Activated CD4-positive, alpha-beta T cell treated with anti-CD3 and anti-CD28 coated beads, Interleukin-2, amount 50 U/mL, for 48 hours (primary cell): ENCODE measurements at regions not wholly inside any gene's neighbourhood (a gene's known extent, or its start where the extent isn't known, plus 50 kb on each side); places are given as distances from the start of the nearest gene placed in this dataset.

Source experiments
- DNase-seq, 2 experiments: peaks; one replicate each; pipeline ENCODE4 v3.0.0-alpha.2; 2020

- DNase-seq, result no peak
Measured at GRCh38 chr2:129058981-129059380, 740.3 kb upstream of the HS6ST1 start.

DNA sequence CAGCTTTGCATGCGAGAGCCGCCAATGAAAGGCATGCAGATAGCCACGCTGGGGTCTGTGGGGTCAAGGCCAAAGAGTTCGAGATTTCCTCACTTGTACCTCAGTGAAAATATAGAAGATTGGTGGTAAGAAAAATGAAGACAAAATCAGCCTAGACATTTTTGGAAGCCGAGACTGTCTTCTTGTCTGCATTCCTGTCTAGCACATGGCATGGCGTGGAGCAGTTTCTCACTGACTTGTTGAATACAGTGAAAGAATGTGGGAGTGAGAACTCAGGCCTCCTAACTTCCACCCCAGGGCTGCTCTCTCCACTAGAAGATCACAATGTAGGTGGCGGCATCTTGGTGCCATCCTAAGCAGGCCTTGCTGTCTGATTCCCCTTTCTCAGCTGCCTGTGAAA, 740.8 kb upstream of the HS6ST1 start:
- no peak for DNase-seq

DNA sequence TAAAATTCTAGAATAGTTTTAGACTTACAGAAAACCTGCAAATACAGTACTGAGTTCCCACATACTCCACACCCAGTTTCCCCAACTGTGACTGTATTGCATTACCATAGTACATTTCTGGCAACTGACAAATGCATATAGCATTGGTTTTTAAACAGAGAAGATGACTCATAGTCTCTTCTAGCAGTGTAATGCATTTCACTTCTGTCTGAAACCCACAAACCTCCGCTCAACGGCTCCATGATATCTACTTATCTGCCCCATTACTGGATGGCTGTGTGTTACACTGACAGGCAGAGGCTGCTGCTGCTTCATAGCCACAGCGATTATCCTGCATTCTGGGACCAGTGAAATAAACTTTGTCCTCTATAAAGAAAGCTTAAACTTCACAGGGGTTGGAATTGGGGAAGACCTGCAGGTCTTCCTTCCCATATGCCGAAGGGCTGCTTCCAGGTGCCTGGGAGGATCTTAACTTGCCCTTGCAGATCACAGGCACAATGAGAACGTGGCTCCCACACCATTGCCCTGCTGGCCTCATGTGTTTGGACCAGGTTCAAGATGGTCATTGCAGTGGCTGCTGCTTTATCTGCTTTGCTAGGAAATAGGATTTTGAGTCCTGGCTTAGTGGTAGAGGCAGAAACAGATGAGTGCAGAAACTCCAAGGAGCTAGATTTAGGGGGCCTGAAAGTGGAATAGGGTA, 742.6 kb upstream of the HS6ST1 start:
- DNase-seq, result no peak

- DNase-seq, result no peak
Measured at GRCh38 chr2:129061769-129062121, 743.1 kb upstream of the HS6ST1 start.

DNA sequence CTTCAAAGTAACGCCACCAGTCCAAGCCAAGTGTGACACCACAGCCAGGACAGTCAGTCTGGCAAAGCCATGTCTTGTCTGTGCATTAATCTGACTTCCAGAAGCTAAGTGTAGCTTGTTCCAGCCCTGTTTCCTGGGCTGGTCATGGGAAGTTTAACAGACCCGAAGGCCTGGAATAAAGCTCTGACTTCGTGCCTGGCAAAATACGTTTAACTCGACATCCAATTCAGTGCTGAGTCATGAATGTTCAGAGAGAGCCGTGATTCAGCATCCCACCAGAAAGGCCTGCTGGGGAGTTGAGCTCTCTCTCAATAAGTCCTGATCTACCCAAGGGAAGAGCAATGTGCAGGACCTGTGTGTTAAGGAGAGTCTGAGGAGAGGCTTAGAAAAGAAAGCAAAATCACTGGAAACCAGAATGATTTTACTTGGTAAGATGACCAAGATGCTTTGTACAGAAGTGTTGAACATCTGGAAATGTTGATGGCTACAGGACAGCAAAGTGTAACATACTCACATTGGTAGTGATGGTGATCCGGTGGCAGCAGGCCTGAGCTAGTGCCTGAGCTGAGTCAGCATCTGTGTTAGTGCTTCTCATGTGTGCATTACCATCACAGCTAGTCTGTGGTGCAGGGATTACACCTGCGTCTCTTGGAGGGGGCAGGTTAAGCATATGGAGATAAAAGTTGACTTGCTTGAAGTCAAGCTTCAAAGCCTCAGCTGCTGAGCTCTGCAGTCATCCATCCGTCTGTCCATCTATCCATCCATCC, 743.7 kb upstream of the HS6ST1 start:
- DNase-seq, result no peak

GRCh38 chr2:129067070-129067469, 748.4 kb upstream of the HS6ST1 start:
- no peak for DNase-seq

GRCh38 chr2:129067953-129068352, 749.3 kb upstream of the HS6ST1 start:
- no peak for DNase-seq

DNA sequence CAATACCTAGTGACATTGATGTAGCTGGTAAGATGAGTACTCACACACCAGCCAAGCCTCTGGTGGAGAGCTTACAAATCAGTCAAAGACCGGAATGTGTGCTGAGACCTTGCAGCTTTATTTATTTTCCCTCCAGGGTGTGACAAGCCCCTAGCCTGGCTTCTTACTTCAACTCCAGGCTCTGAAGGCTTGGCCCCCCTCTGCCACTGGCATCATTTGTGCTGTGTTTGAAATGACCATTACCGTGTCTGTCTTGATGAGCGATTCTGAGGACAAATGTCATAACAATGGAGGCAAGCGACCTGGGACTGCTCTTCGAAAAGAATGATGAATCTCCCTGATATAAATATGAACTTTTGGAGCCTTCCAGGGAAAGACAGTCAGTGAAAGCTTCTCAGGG, 749.9 kb upstream of the HS6ST1 start:
- DNase-seq, result no peak

GRCh38 chr2:129069875-129070594, 751.4 kb upstream of the HS6ST1 start:
- no peak for DNase-seq

GRCh38 chr2:129070663-129071062, 752.0 kb upstream of the HS6ST1 start:
- no peak for DNase-seq

DNA sequence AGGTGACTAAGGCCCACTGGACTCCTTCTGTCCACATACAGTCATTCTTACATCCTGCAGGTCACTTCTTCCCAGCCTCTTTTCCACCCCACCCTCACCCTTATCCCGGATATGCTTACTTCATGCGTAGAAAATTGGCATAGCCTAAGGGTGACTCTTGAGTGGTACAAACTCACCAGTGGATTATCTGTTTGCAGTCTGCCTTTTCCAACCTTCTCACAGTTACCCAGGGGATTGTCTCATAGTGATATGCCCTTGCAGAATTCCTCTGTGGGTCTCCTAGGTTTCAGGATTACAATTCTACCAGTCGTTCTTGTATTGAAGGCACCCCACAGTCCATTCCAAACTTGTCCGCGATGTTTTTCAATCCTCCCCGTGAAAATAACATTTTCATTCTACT, 752.9 kb upstream of the HS6ST1 start:
- no peak for DNase-seq

DNA sequence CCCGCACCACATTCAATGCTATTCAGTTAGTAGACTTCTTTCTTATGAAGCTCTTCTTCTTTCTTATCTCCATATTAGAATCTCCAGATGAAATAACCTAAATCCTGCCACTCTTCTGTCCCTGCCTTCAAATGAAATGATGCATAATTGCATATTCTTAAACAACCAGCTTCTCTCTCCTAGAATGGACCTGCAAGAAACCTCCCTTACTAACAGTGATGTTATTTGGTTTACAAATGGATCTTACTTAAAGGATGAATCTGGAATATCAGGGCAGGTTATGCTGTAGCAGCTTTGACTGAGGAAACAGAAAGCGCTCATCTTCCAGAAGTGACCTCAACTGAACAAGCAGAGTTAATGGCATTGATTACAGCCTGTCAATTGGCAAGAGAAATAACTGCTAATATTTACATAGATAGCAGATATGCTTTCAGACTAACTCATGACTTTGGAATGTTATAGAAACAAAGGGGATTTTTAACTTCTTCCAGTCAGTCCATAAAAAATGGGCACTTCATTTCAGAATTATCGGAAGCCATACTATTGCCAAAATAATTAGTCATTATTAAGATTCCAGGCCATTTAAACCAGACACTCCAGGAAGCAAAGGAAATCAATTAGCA, 755.7 kb upstream of the HS6ST1 start:
- no peak for DNase-seq

GRCh38 chr2:129078548-129078947, 759.9 kb upstream of the HS6ST1 start:
- no peak for DNase-seq

- DNase-seq, result no peak
Measured at GRCh38 chr2:129080715-129081476, 762.2 kb upstream of the HS6ST1 start.

DNA sequence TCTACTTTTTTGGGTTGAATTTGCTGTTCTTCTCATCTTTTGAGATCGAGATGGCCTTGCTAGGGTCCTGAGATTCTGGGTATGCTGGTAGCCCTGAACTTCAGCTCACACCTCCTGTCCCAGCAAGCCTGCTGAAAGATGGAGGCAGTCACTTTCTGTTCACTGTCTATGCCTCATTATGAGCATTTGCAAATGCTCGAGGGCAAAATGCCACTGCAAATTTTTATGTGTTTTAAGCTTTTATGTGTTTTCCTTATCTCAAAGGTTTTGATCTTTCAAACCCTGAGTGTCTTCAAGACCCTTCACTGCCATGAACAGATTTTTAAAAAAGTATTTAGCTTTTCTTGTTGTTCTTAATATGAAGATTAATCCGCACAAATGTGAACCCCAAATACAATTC, 766.7 kb upstream of the HS6ST1 start:
- no peak for DNase-seq

DNA sequence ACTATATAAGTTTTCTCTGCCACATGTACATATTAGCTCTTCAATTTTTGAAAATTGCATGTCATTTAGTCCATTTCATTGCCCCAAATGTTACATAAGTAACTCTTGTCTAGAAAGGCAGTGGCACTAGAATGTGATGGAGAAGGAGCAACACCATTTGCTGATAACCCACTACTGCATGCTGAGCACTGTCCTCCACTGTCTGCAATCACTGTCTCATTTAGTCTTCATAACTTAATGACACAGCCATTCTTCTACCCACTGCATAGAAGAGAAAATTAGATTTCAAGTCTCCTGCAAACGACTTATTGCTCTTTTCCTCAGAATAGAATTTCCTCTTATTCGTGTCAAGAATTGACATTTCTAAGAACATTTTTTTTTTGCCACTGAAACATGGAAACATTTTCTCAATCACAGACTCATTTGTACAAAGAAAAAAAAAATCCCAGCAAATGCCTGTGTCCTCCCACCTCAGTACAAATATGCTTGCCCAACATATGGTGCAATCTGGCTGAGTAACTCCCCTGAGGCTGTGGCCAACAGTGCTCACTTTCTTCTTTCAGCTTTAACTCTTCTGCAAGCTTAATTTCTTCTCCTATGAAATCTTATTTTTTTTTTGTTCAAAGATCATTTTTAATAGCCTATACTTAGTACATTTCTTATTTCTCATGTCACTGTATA, 768.6 kb upstream of the HS6ST1 start:
- DNase-seq, result no peak

GRCh38 chr2:129091620-129092019, 773.0 kb upstream of the HS6ST1 start:
- no peak for DNase-seq

GRCh38 chr2:129092956-129093355, 774.3 kb upstream of the HS6ST1 start:
- DNase-seq, result no peak

DNA sequence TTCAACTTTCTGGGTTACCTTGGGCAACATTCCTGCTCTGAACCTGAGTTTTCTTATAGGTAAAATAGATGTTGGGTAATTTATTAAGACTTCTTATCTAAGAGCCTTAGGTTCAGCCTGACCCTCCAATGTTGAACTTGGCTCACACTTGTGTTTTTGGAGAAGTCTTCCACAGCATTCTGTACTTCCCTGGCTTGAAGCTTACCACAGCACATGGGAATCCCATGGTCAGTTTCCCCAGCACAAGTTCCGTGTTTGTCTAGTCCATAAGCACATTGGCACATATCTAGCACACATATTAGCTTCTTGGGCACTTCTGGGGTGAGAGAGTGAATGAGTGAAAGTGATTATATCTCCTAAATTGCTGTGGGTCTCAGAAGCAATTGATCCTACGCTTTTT, 782.5 kb upstream of the HS6ST1 start:
- DNase-seq, result no peak

DNA sequence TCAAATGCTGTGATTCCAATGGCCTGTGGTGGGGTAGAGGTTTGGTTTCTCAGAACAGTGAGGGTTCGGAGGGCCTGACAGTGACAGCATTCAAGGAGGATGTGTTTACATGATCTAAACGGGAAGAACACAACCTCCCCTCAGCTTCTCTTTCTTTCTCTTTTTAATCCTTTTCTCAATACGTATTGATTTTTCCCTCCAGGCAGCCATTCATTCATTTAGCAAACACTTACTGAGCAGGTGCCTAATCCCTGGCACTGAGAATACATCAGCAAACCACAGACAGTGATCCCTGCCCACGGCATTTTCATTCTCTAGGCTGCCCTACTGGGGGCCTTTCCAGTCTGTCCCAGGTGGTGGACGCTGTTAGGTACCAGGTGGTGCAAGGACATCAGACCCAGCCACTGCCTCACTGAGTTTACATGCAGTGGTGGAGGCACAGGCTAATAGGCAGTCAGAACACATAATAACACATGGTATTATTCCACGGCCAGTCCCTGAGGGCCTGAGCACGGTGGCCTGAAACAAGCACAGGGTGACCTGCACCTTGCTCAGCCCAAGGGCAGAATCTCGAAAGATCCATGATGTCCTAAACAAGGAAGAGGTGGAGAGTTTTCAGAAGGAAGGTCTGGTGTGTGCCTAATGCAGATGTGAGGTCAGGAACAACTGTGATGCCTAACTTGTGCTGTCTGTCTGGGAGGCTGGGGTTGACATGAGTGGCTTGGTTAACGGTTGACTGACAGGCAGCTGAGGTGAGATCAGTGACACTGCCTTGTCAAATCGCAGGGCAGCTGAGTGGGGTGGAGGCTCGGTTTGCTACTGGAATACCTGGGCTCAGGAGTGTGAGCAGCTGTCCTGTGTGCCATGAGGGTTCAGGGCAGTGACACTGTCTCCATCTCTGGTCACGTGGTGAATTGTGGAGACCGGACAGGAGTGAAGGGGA, 785.5 kb upstream of the HS6ST1 start:
- no peak for DNase-seq

DNA sequence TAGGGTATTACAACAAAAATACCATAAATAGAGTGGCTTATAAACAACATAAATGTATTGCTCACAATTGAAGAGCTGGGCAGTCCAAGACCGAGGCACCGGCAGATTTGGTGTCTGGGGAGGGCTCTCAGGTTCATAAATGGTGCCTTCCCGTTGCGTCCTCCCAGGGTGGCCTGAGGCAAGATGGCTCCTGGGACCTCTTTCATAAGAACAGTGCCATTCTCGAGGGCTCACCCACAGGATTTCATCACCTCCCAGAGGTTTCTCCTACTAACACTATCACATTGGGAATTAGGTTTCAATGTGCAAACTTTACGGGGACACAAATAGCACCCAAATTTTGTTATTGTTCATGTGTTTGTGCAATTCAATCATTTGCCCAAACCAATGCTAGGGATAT, 793.5 kb upstream of the HS6ST1 start:
- DNase-seq, result no peak
